ENCODE measurements at regions not wholly inside any gene's neighbourhood (a gene's known extent, or its start where the extent isn't known, plus 50 kb on each side); places are given as distances from the start of the nearest gene placed in this dataset.

GRCh38 chr13:90055760-90056159 lies 1291.7 kb upstream of the MIR17HG start:
- TF ChIP-seq CTCF (IDR thresholded peaks at IDR 0.05) (no peak), EP300 (IDR thresholded peaks at IDR 0.05) (no peak)

Data from gastroesophageal sphincter (tissue), 3 donors.